ENCODE measurements at regions not wholly inside any gene's neighbourhood (a gene's known extent, or its start where the extent isn't known, plus 50 kb on each side); places are given as distances from the start of the nearest gene placed in this dataset.

DNA sequence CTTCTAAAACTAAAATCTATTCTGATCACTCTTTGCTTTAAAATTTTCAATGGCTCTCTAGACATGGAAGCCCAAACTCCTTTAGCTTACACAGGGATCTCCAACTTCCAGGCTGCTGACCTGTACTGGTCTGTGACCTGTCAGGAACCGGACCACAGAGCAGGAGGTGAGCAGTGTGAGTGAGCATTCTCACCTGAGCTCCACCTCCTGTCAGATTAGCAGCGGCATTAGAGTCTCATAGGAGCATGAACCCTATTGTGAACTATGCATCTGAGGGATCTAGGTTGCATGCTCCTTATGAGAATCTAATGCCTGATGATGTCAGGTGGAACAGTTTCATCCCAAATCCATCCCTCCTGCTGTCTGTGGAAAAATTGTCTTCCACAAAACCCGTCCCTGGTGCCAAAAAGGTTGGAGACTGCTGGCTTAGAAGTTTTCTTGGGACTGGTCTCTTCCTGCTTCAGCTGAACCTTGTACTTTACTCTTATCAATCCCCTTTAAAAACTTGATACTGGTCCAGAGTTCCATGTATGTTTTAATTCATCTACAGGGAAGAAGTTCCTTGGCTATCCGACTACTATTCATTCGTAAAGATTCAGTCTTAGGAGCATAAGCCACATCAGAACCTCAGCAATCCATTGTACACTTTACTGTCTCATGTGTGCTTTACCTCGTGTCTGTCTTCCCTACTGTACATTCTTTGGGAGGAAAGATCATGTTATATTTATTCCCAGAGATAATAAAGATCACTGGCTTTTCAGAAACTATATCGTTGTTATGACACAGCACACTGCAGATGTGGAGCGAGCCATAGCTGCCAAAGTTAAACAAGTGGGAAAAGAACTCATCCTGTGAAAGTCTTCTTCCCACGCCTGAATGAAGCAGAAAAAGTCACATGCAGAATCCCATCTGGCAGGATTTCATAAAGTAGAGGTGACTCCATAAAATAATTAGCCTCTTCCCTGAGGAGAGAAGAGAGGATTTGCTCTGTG is 183.8 kb downstream of the LRATD1 start:
- no peaks in the 10 kb centered on the region for H3K36me3 Mint-ChIP-seq
- DNase-seq, result no peak
- peaks cover 0 to 2% (median 2%) of the 10 kb centered on the region in 3 donors for H3K27me3 Mint-ChIP-seq (ENCODE audit: low read depth in 3 of 3)
- H3K4me1 Mint-ChIP-seq, result no peaks in the 10 kb centered on the region
- H3K9me3 Mint-ChIP-seq, result peaks cover 5 to 49% (median 12%) of the 10 kb centered on the region in 6 donors
- H3K4me3 Mint-ChIP-seq, result no peak overlapping the region
- H3K27ac Mint-ChIP-seq, result no peak overlapping the region

DNA sequence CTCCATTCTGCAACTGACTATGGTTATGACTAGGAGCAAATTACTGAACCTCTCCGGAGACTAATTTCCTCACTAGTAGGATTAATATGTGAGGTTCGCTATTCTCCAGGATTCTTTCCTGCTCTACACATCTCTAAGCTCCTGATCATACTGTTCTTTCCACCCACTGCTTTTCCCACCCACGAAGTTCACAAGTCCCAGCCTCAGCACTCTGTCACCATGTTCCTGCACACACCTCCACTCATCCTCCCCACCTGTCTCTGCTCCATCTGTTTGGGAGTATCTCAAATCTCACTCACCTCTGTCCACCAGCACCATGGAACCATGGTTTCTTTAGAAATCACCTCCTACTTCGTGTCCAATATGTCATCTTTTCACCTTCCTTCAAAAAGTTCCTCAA is 185.3 kb downstream of the LRATD1 start:
- Mint-ChIP-seq H3K36me3 (no peaks in the 10 kb centered on the region), H3K9me3 (peaks cover 4 to 40% (median 9%) of the 10 kb centered on the region in 6 donors), H3K27me3 (ENCODE audit: low read depth in 3 of 3) (peaks cover 0 to 2% (median 0%) of the 10 kb centered on the region in 3 donors), H3K4me3 (no peak overlapping the region), H3K27ac (no peak overlapping the region), H3K4me1 (no peaks in the 10 kb centered on the region)
- no peak for DNase-seq

DNA sequence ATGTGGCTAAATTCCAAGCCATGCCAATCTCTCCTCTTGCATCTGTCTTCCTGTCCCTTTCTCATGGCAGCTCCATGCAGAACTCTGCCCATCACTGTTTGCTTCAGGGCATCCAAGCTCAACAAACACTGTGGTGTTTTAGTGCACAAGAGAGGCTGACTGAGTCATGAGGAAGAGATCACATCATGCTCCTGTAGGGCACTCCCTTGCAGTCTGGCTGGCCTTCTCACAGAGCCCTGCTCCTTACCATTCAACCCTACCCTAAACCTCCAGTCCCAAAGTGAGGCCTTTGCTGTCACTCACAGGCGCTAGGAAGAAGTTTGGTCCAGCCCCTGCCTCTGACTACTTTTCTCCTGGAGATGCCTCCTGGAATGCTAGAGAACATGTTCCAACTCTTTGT is 194.0 kb downstream of the LRATD1 start:
- DNase-seq, result no peak
- no peak overlapping the region for H3K4me3 Mint-ChIP-seq
- no peak overlapping the region for H3K27ac Mint-ChIP-seq
- no peaks in the 10 kb centered on the region for H3K4me1 Mint-ChIP-seq
- peaks cover 0 to 3% (median 0%) of the 10 kb centered on the region in 3 donors for H3K27me3 Mint-ChIP-seq (ENCODE audit: low read depth in 3 of 3)
- peaks cover 0 to 13% (median 8%) of the 10 kb centered on the region in 6 donors for H3K9me3 Mint-ChIP-seq
- no peaks in the 10 kb centered on the region for H3K36me3 Mint-ChIP-seq

DNA sequence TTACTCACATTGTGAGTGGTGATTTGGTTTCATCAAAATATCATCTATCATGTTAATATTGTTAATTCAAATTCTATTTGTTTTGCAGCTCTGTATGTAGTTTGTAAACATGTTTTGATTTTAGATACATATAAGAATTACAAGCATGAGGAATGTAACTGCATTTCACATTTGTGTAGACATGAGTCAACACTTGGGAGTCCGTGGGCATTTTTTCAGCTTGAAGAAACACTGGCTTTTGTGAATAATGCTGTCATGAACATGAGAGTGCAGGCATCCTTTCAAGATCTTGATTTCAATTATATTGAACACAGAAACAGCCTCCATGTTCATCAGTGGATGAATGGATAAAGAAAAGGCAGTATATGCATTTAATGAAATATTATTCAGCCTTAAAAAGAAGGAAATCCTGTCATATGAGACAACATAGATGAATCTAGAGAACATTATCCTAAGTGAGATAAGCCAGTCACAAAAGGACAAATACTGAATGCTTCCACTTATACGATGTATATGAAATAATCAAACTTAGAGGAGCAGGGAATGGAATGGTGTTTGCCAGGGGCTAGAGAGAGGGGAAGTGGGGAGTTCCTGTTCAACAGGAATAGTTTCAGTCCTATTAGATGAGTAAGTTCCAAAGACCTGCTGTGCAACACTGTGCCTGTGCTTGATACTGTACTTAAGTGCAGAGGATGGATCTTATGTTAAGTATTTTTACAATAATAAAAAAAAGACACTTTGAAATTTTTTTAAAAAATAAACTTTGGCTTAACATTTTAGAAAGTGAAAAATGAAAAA is 194.9 kb downstream of the LRATD1 start:
- Mint-ChIP-seq H3K36me3 (no peaks in the 10 kb centered on the region), H3K27me3 (ENCODE audit: low read depth in 3 of 3) (peaks cover 0 to 3% (median 0%) of the 10 kb centered on the region in 3 donors), H3K4me1 (no peaks in the 10 kb centered on the region), H3K9me3 (peaks cover 0 to 13% (median 8%) of the 10 kb centered on the region in 6 donors), H3K27ac (no peak overlapping the region), H3K4me3 (no peak overlapping the region)
- no peak for DNase-seq

DNA sequence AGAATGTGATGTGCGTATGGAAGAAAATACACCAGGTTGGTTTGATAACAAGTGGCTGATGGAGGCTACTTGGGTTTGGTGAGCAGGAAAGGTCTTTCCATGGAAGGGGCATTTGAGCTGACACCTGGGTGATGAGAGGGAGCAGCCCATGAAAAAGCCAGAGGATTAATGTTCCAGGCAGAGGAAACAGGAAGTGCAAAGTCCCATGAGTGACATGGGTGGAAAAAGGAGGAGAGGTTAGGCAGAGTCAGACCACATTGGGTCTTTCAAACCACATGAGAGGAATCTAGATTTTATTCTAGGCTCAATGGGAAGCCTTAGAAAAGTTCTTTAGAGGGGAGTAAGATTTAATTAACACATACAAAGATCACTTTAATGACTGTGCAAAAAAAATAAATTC is 195.7 kb downstream of the LRATD1 start:
- Mint-ChIP-seq H3K4me1 (no peaks in the 10 kb centered on the region), H3K9me3 (peaks cover 0 to 13% (median 7%) of the 10 kb centered on the region in 6 donors), H3K27me3 (ENCODE audit: low read depth in 3 of 3) (peaks cover 0 to 3% (median 0%) of the 10 kb centered on the region in 3 donors), H3K4me3 (no peak overlapping the region), H3K27ac (no peak overlapping the region), H3K36me3 (no peaks in the 10 kb centered on the region)
- no peak for DNase-seq

DNA sequence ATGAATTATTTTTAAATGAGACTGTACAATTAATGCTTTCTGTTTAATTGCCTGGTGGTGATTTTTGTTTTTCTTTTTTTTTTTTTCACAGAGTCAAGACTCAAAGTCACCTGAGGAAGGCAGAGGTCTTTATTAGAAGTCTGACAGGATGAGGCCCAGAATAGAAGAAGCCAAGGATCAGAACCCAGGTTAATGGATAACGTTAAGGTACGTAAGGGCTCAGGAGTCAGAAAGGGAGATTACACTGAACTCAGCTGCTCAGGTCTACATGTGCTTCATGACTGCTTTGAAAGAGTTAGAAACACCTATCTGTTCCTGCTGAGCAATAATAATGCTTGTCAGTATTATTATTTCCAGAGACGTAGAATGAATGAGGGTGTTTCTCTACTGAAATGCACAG is 196.5 kb downstream of the LRATD1 start:
- Mint-ChIP-seq H3K4me1 (no peaks in the 10 kb centered on the region), H3K27me3 (ENCODE audit: low read depth in 3 of 3) (peaks cover 0 to 3% (median 0%) of the 10 kb centered on the region in 3 donors), H3K36me3 (no peaks in the 10 kb centered on the region), H3K4me3 (no peak overlapping the region), H3K27ac (no peak overlapping the region), H3K9me3 (peaks cover 0 to 10% (median 7%) of the 10 kb centered on the region in 6 donors)
- no peak for DNase-seq

DNA sequence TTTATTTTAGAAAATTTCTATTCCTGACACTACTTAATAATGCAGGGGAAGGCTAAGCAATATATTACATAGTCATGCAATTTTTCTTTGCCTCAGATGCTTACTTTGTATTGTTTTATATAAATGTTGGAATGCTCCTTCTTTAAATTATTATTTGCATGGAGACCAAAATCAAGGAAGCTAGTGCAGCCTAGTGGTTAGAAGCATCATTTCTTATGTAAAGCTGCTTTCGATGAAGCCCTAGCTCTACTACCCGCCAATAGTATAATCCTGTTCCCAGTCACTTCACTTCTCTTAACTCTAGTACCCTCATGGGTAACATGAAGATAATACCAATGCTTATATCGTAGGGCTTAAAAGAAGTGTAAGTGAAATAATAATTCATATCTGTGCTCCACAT is 198.9 kb downstream of the LRATD1 start:
- Mint-ChIP-seq H3K4me3 (no peak overlapping the region), H3K27ac (no peak overlapping the region), H3K9me3 (peaks cover 0 to 16% (median 3%) of the 10 kb centered on the region in 6 donors), H3K27me3 (ENCODE audit: low read depth in 3 of 3) (peaks cover 0 to 3% (median 0%) of the 10 kb centered on the region in 3 donors), H3K36me3 (no peaks in the 10 kb centered on the region), H3K4me1 (no peaks in the 10 kb centered on the region)
- no peak for DNase-seq

DNA sequence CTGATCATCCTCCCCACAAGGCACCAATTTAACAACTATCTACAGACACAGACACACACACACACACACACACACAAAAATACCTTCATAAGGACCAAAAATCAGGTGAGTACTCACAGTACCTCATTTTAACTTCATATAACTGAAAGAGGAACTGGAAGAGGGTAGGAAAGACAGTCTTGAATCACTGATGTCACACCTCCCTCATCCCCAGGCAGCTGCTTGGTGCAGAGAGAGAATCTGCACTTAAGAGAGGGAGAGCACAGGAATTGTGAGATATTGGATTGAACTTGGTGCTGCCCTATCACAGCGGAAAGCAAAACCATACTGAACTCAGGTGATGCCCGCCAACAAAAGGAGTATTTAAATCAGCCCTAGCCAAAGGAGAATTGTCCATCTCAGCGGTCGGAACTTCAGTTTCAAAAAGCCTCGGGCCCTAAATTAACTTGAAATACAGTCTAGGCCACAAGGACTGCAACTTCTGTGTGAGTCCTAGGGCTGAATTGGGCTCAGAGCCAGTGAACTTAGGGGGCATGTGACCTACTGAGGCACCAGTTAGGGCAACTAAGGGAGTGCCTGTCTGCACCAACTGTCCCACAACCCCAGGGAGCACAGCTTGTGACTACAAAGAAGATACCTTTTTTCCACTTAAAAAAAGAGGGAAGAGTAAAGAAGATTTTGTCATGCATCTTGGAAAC is 211.1 kb downstream of the LRATD1 start:
- H3K27ac Mint-ChIP-seq, result no peak overlapping the region
- no peaks in the 10 kb centered on the region for H3K4me1 Mint-ChIP-seq
- H3K36me3 Mint-ChIP-seq, result peaks cover 0 to 4% (median 0%) of the 10 kb centered on the region in 3 donors
- H3K4me3 Mint-ChIP-seq, result no peak overlapping the region
- DNase-seq, result no peak
- peaks cover 0 to 3% (median 1%) of the 10 kb centered on the region in 3 donors for H3K27me3 Mint-ChIP-seq (ENCODE audit: low read depth in 3 of 3)
- peaks cover 12 to 64% (median 22%) of the 10 kb centered on the region in 6 donors for H3K9me3 Mint-ChIP-seq

DNA sequence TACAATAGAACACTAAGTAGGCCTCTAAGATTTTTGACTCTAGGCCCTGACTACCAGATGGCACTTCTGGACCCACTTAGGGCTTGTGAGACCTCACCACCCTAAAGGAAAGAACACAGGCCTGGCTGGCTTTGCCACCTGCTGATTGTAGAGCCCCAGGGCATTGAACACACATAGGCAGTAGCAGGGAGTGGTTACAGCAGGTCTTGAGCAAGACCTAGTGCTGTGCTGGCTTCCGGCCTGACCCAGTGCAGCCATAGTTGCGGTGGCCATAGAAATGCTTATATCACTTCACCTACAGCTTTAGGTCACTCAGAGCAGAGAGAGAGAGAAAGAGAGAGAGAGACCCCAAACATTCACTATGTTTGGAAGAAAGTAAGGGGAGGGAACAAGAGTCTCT is 223.2 kb downstream of the LRATD1 start:
- Mint-ChIP-seq H3K27ac (no peak overlapping the region), H3K4me1 (no peaks in the 10 kb centered on the region), H3K36me3 (no peaks in the 10 kb centered on the region), H3K4me3 (no peak overlapping the region), H3K9me3 (peaks cover 0 to 27% (median 4%) of the 10 kb centered on the region in 6 donors), H3K27me3 (ENCODE audit: low read depth in 3 of 3) (peaks cover 0 to 2% (median 0%) of the 10 kb centered on the region in 3 donors)
- no peak for DNase-seq

DNA sequence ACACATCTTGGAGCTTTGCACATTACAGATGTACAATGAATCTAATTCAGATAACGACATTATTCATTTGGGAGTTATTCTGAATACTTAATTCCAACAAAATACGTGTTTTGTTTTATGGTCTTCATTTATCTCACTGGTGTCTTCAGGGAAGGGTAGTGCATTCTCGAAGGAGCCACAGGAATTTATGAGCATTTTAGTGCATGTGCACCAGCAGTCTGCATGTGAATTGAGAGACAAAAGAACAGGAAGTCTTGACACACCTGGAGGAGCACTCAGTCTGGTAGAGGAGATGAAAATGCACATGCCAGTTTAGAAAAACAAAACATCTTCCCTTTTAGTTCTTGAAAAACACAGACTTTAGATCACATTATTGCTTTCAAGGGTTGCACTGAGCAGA is 228.7 kb downstream of the LRATD1 start:
- no peak overlapping the region for H3K4me3 Mint-ChIP-seq
- no peaks in the 10 kb centered on the region for H3K36me3 Mint-ChIP-seq
- no peaks in the 10 kb centered on the region for H3K4me1 Mint-ChIP-seq

DNA sequence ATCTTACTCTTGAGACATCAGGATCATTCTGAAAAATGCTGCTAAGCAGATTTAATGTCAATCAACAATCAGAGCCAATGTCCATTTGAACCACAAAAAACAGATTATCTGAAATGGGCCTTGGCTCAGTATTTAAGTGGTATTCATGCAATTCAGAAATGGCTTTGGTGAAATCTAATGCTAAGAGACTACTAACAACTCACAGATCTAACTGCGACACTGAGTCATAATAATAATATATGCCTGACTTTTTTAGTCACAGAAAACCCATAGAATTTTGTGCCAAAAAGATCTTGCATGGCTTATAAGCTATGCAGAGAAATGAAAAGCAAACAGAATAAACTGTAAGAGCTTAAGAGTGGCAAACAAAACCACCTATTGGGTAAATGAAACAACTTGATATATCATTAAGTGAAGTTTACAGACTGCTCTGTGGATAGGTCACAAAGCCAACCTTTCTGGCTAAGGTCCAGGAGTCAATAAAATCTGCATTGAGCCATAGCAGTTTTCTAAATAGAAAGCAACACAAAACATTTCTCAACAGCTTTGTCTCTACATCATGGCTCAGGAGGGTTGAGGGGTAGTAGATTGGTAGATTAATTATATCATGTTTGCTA is 234.3 kb downstream of the LRATD1 start:
- Mint-ChIP-seq H3K27me3 (ENCODE audit: low read depth in 3 of 3) (no peaks in the 10 kb centered on the region), H3K9me3 (peaks cover 0 to 9% (median 5%) of the 10 kb centered on the region in 6 donors), H3K36me3 (no peaks in the 10 kb centered on the region), H3K4me1 (no peaks in the 10 kb centered on the region), H3K4me3 (no peak overlapping the region), H3K27ac (no peak overlapping the region)
- no peak for DNase-seq

More for the DNA sequence above, 228.7 kb downstream of the LRATD1 start:
- Mint-ChIP-seq H3K9me3 (peaks cover 0 to 13% (median 3%) of the 10 kb centered on the region in 6 donors), H3K27ac (no peak overlapping the region), H3K27me3 (ENCODE audit: low read depth in 3 of 3) (peaks cover 0 to 2% (median 0%) of the 10 kb centered on the region in 3 donors)
- DNase-seq, result no peak

DNA sequence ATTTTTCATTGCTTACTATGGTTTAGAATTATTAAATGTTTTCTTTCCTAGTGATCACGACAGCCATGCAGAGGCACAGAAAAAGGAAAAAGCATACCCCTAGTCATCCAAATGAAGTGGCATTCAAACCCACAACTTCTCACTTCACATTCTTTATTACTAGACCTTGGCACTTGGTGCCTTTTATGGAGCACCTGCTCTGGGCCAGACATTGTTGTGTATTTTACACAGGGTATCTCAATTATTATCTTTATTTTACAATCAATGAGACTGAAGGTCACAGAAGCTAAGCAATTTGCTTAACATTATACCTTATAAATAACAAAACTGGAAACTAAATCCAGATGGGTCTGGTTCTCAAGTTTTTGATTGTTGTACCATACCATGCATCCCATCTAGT is 235.3 kb downstream of the LRATD1 start:
- H3K9me3 Mint-ChIP-seq, result peaks cover 0 to 15% (median 5%) of the 10 kb centered on the region in 6 donors
- no peak overlapping the region for H3K4me3 Mint-ChIP-seq
- no peaks in the 10 kb centered on the region for H3K4me1 Mint-ChIP-seq
- H3K36me3 Mint-ChIP-seq, result no peaks in the 10 kb centered on the region
- DNase-seq, result no peak
- no peak overlapping the region for H3K27ac Mint-ChIP-seq
- peaks cover 0 to 3% (median 0%) of the 10 kb centered on the region in 3 donors for H3K27me3 Mint-ChIP-seq (ENCODE audit: low read depth in 3 of 3)

DNA sequence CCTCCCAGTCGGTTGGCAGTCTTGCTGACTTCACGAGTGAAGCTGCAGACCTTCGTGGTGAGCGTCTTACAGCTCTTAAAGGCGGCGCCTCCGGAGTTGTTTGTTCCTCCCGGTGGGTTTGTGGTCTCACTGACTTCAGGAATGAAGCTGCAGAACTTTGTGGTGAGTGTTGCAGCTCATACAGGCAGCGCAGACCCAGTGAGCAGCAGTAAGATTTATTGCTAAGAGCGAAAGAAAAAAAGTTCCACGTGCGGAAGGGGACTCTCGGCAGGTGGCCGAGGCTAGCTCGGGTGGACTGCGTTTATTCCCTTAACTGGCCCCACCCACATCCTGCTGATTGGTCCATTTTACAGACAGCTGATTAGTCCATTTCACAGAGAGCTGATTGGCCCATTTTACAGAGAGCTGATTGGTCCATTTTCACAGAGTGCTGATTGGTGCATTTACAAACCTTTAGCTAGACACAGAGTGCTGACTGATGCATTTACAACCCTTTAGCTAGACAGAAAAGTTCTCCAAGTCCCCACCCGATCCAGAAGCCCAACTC is 240.3 kb downstream of the LRATD1 start:
- H3K36me3 Mint-ChIP-seq, result no peaks in the 10 kb centered on the region
- H3K4me3 Mint-ChIP-seq, result peak overlapping the region in 1 of 5 donors; percentile 25

More for the DNA sequence above, 240.3 kb downstream of the LRATD1 start:
- DNase-seq, result no peak
- no peaks in the 10 kb centered on the region for H3K4me1 Mint-ChIP-seq
- peaks cover 0 to 3% (median 0%) of the 10 kb centered on the region in 3 donors for H3K27me3 Mint-ChIP-seq (ENCODE audit: low read depth in 3 of 3)
- no peak overlapping the region for H3K27ac Mint-ChIP-seq
- peaks cover 0 to 17% (median 9%) of the 10 kb centered on the region in 6 donors for H3K9me3 Mint-ChIP-seq
